GM21576 (cell line): ENCODE measurements at regions not wholly inside any gene's neighbourhood (a gene's known extent, or its start where the extent isn't known, plus 50 kb on each side); places are given as distances from the start of the nearest gene placed in this dataset.

Experiments
- ATAC-seq: cut with Tn5 transposase; IDR thresholded peaks from one replicate; pipeline ENCODE4 v1.9.1; 2021; ENCODE audit warnings: mild to moderate bottlenecking, moderate library complexity; ENCODE audit not compliant: unreplicated experiment

- ATAC-seq = no peak
These were observed 1151.7 kb upstream of the TENM4 start for GRCh38 chr11:80592546-80592945.

GRCh38 chr11:80587906-80588305 lies 1147.1 kb upstream of the TENM4 start:
- no peak for ATAC-seq

- no peak for ATAC-seq
These were observed 1145.6 kb upstream of the TENM4 start for GRCh38 chr11:80586464-80586863.

GRCh38 chr11:80584661-80585060 lies 1143.8 kb upstream of the TENM4 start:
- ATAC-seq = no peak

GRCh38 chr11:80569832-80570231 lies 1129.0 kb upstream of the TENM4 start:
- ATAC-seq = no peak

GRCh38 chr11:80565231-80565630 lies 1124.4 kb upstream of the TENM4 start:
- no peak for ATAC-seq

GRCh38 chr11:80562523-80563125 lies 1121.8 kb upstream of the TENM4 start:
- no peak for ATAC-seq

GRCh38 chr11:80559942-80560341 lies 1119.1 kb upstream of the TENM4 start:
- no peak for ATAC-seq

- ATAC-seq = no peak
These were observed 1112.7 kb upstream of the TENM4 start for GRCh38 chr11:80553565-80553964.

GRCh38 chr11:80542704-80543103 lies 1101.9 kb upstream of the TENM4 start:
- no peak for ATAC-seq

GRCh38 chr11:80538040-80538439 lies 1097.2 kb upstream of the TENM4 start:
- no peak for ATAC-seq

- no peak for ATAC-seq
These were observed 1092.6 kb upstream of the TENM4 start for GRCh38 chr11:80533463-80533862.

GRCh38 chr11:80532633-80533232 lies 1091.9 kb upstream of the TENM4 start:
- ATAC-seq = no peak

- ATAC-seq = no peak
These were observed 1088.9 kb upstream of the TENM4 start for GRCh38 chr11:80529726-80530125.

GRCh38 chr11:80525663-80526405 lies 1085.0 kb upstream of the TENM4 start:
- no peak for ATAC-seq

GRCh38 chr11:80524349-80524748 lies 1083.5 kb upstream of the TENM4 start:
- ATAC-seq = no peak

GRCh38 chr11:80523057-80523456 lies 1082.2 kb upstream of the TENM4 start:
- no peak for ATAC-seq

- ATAC-seq = no peak
These were observed 1080.8 kb upstream of the TENM4 start for GRCh38 chr11:80521592-80521991.

- no peak for ATAC-seq
These were observed 1079.7 kb upstream of the TENM4 start for GRCh38 chr11:80520507-80520887.

- no peak for ATAC-seq
These were observed 1079.0 kb upstream of the TENM4 start for GRCh38 chr11:80519596-80520506.

GRCh38 chr11:80517701-80518100 lies 1076.9 kb upstream of the TENM4 start:
- ATAC-seq = no peak
